Osteocyte (in vitro differentiated cells): ENCODE measurements at regions not wholly inside any gene's neighbourhood (a gene's known extent, or its start where the extent isn't known, plus 50 kb on each side); places are given as distances from the start of the nearest gene placed in this dataset.

Experiments
- DNase-seq: peaks from one replicate; pipeline ENCODE4 v3.0.0; 2021; ENCODE audit warnings: mixed read lengths; ENCODE audit not compliant: unreplicated experiment; ENCODE audit errors: extremely low spot score
- H3K27ac Mint-ChIP-seq: one replicate; pipeline ENCODE4 v1.8.0; 2021; ENCODE audit warnings: mild to moderate bottlenecking, mixed read lengths; ENCODE audit not compliant: unreplicated experiment
- H3K27me3 Mint-ChIP-seq: one replicate; pipeline ENCODE4 v1.8.0; 2021; ENCODE audit warnings: mixed read lengths; ENCODE audit not compliant: unreplicated experiment
- H3K36me3 Mint-ChIP-seq: one replicate; pipeline ENCODE4 v1.8.0; 2021; ENCODE audit warnings: mixed read lengths; ENCODE audit not compliant: unreplicated experiment
- H3K4me1 Mint-ChIP-seq: one replicate; pipeline ENCODE4 v1.8.0; 2021; ENCODE audit warnings: mixed read lengths; ENCODE audit not compliant: unreplicated experiment
- H3K4me3 Mint-ChIP-seq: one replicate; pipeline ENCODE4 v1.8.0; 2021; ENCODE audit warnings: mild to moderate bottlenecking, moderate library complexity, mixed read lengths; ENCODE audit not compliant: unreplicated experiment
- H3K9me3 Mint-ChIP-seq: one replicate; pipeline ENCODE4 v1.8.0; 2021; ENCODE audit warnings: mixed read lengths; ENCODE audit not compliant: unreplicated experiment
- CTCF ChIP-seq: fragments of 200-600 bp; sonication (generic); IDR thresholded peaks from 2 replicates; pipeline ENCODE4 v1.5.0; 2021; ENCODE audit warnings: antibody characterized with exemption, mild to moderate bottlenecking, moderate library complexity

- Mint-ChIP-seq H3K27me3 (peaks cover 57% of the 10 kb centered on the region), H3K4me3 (no peak overlapping the region), H3K9me3 (no peaks in the 10 kb centered on the region), H3K36me3 (no peaks in the 10 kb centered on the region), H3K27ac (no peak overlapping the region), H3K4me1 (peaks cover 2% of the 10 kb centered on the region)
- TF ChIP-seq CTCF = no peak
- DNase-seq = no peak
Measured at GRCh38 chr11:81874635-81875034, 859.0 kb downstream of the FAM181B start.

DNA sequence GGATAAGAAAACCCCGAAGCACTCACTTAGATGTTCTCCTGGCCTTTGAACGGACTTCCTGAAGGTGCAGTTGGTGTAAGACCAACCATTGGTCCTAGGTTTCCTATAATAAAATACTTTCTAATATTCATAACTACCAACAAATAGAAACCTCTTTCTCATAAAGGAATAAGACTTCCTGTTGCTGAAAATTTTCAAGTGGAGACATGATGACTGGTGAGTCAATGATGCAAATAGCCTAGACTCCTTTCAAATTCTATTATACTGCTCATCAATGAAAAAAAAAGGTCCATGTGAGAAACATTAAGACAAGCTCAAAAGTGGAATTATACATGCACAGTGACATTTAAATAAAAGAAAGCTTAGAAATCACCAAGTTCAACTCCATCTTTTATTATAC lies 862.8 kb downstream of the FAM181B start:
- Mint-ChIP-seq H3K9me3 (no peaks in the 10 kb centered on the region), H3K27ac (no peak overlapping the region), H3K4me3 (no peak overlapping the region), H3K4me1 (peaks cover 2% of the 10 kb centered on the region), H3K27me3 (peaks cover 50% of the 10 kb centered on the region), H3K36me3 (no peaks in the 10 kb centered on the region)
- DNase-seq = no peak
- TF ChIP-seq CTCF = no peak

- H3K27me3 Mint-ChIP-seq = peaks cover 42% of the 10 kb centered on the region
- H3K4me1 Mint-ChIP-seq = peaks cover 2% of the 10 kb centered on the region
- no peak overlapping the region for H3K27ac Mint-ChIP-seq
- H3K4me3 Mint-ChIP-seq = no peak overlapping the region
- DNase-seq = no peak
- no peak for TF ChIP-seq CTCF
- H3K9me3 Mint-ChIP-seq = no peaks in the 10 kb centered on the region
- H3K36me3 Mint-ChIP-seq = no peaks in the 10 kb centered on the region
Measured at GRCh38 chr11:81870066-81870412, 863.6 kb downstream of the FAM181B start.

GRCh38 chr11:81869351-81870065 lies 864.2 kb downstream of the FAM181B start:
- no peaks in the 10 kb centered on the region for H3K36me3 Mint-ChIP-seq
- TF ChIP-seq CTCF = no peak
- no peaks in the 10 kb centered on the region for H3K9me3 Mint-ChIP-seq
- H3K4me1 Mint-ChIP-seq = no peaks in the 10 kb centered on the region
- H3K4me3 Mint-ChIP-seq = no peak overlapping the region
- peaks cover 38% of the 10 kb centered on the region for H3K27me3 Mint-ChIP-seq
- no peak for DNase-seq
- H3K27ac Mint-ChIP-seq = no peak overlapping the region

- no peak overlapping the region for H3K4me3 Mint-ChIP-seq
- TF ChIP-seq CTCF = no peak
- H3K9me3 Mint-ChIP-seq = no peaks in the 10 kb centered on the region
- peaks cover 37% of the 10 kb centered on the region for H3K27me3 Mint-ChIP-seq
- H3K27ac Mint-ChIP-seq = no peak overlapping the region
- no peaks in the 10 kb centered on the region for H3K36me3 Mint-ChIP-seq
- H3K4me1 Mint-ChIP-seq = no peaks in the 10 kb centered on the region
- no peak for DNase-seq
Measured at GRCh38 chr11:81866896-81867295, 866.8 kb downstream of the FAM181B start.
